ENCODE measurements at regions not wholly inside any gene's neighbourhood (a gene's known extent, or its start where the extent isn't known, plus 50 kb on each side); places are given as distances from the start of the nearest gene placed in this dataset.

GRCh38 chrX:853304-853703, 222.7 kb downstream of the SHOX start:
- no peaks in the 10 kb centered on the region for H3K9me3 ChIP-seq (replicated peaks; ENCODE audit: control insufficient read depth, insufficient read depth, low read depth, low read length)
- no peaks in the 10 kb centered on the region for H3K27me3 ChIP-seq (ENCODE audit: control insufficient read depth in 2 of 2, insufficient read depth in 2 of 2, low read length in 2 of 2)
- in situ Hi-C loops (cut with MboI) = no loop called here
- H3K4me2 ChIP-seq (ENCODE audit: insufficient read depth, low read length) = no peak overlapping the region
- H3K36me3 ChIP-seq (ENCODE audit: control insufficient read depth, insufficient read depth, low read length) = no peaks in the 10 kb centered on the region
- DNase-seq (ENCODE audit: extremely low read depth in 1 of 4, low spot score in 3 of 4) (no peak), FAIRE-seq (no peak), ATAC-seq (no peak)
- no peak overlapping the region for H3K27ac ChIP-seq (ENCODE audit: extremely low read depth, low read depth, low read length)
- CTCF ChIA-PET (ENCODE audit: low intra/inter-chr PET ratio) = no interaction called here
- H4K20me1 ChIP-seq (replicated peaks; ENCODE audit: control insufficient read depth, insufficient read depth, low read length) = no peaks in the 10 kb centered on the region
- intact Hi-C loops (cut with micrococcal nuclease) = no loop called here
- TF ChIP-seq ZNF551 (CRISPR knock-in tag; IDR thresholded peaks at IDR 0.05) = no peak
- TF ChIP-seq MAX (CRISPR knock-in tag; IDR thresholded peaks at IDR 0.05) = no peak
- peak; percentile 59 for TF ChIP-seq RBM25 (IDR thresholded peaks at IDR 0.05; ENCODE audit: low read depth, low read length, severe bottlenecking)
- peak; percentile 23 for TF ChIP-seq ZNF146 (CRISPR knock-in tag; IDR thresholded peaks at IDR 0.05; ENCODE audit: unreplicated experiment)
- BruUV-seq (replicated peaks) = no TSS peak
- H3K9ac ChIP-seq (ENCODE audit: insufficient read depth in 1 of 2, low read depth in 2 of 2, low read length in 2 of 2) = no peak overlapping the region
- no peak overlapping the region for H3K4me3 ChIP-seq
- H2AFZ ChIP-seq (ENCODE audit: low read depth, low read length) = no peak overlapping the region
- WGBS (ENCODE audit: insufficient coverage, low coverage, missing lambda C conversion rate) = 0% methylated on average over 5 of the region's 7 CpGs
- POLR2A ChIA-PET = no interaction called here
- H3K4me1 ChIP-seq (replicated peaks in 1 of 2; ENCODE audit: control insufficient read depth in 2 of 2, insufficient read depth in 2 of 2, low read length in 2 of 2) = no peaks in the 10 kb centered on the region
- H3K79me2 ChIP-seq (ENCODE audit: control insufficient read depth, insufficient read depth, low read length) = no peaks in the 10 kb centered on the region
- H3K9me1 ChIP-seq (ENCODE audit: control insufficient read depth, insufficient read depth, low read length) = no peaks in the 10 kb centered on the region

- DNase-seq (ENCODE audit: extremely low read depth in 1 of 4, low spot score in 3 of 4) (no peak), ATAC-seq (no peak), FAIRE-seq (no peak)
- in situ Hi-C loops (cut with MboI) (no loop called here), intact Hi-C loops (cut with micrococcal nuclease) (no loop called here)
- Histone ChIP-seq H3K4me2 (ENCODE audit: insufficient read depth, low read length) (no peak overlapping the region), H3K4me1 (replicated peaks in 1 of 2; ENCODE audit: control insufficient read depth in 2 of 2, insufficient read depth in 2 of 2, low read length in 2 of 2) (no peaks in the 10 kb centered on the region), H3K9ac (ENCODE audit: insufficient read depth in 1 of 2, low read depth in 2 of 2, low read length in 2 of 2) (no peak overlapping the region), H3K9me1 (ENCODE audit: control insufficient read depth, insufficient read depth, low read length) (no peaks in the 10 kb centered on the region), H3K36me3 (ENCODE audit: control insufficient read depth, insufficient read depth, low read length) (no peaks in the 10 kb centered on the region), H2AFZ (ENCODE audit: low read depth, low read length) (no peak overlapping the region), H3K79me2 (ENCODE audit: control insufficient read depth, insufficient read depth, low read length) (no peaks in the 10 kb centered on the region), H3K27me3 (ENCODE audit: control insufficient read depth in 2 of 2, insufficient read depth in 2 of 2, low read length in 2 of 2) (no peaks in the 10 kb centered on the region), H3K27ac (ENCODE audit: extremely low read depth, low read depth, low read length) (no peak overlapping the region), H3K9me3 (replicated peaks; ENCODE audit: control insufficient read depth, insufficient read depth, low read depth, low read length) (no peaks in the 10 kb centered on the region), H3K4me3 (no peak overlapping the region), H4K20me1 (replicated peaks; ENCODE audit: control insufficient read depth, insufficient read depth, low read length) (no peaks in the 10 kb centered on the region)
- TF ChIP-seq SP2 (IDR thresholded peaks at IDR 0.05; ENCODE audit: extremely low read depth, low read depth, low read length, poor library complexity, severe bottlenecking) (no peak), ZNF584 (CRISPR knock-in tag; IDR thresholded peaks at IDR 0.05; ENCODE audit: low read depth) (no peak), SMARCC2 (IDR thresholded peaks at IDR 0.05; ENCODE audit: low read depth) (no peak), CREB3L1 (IDR thresholded peaks at IDR 0.05; ENCODE audit: borderline replicate concordance, low read depth) (no peak), ZNF277 (CRISPR knock-in tag; IDR thresholded peaks at IDR 0.05; ENCODE audit: borderline replicate concordance) (no peak), NFYB (IDR thresholded peaks at IDR 0.05; ENCODE audit: extremely low read depth, insufficient read length) (no peak), CREBBP (IDR thresholded peaks at IDR 0.05; ENCODE audit: low read depth, low read length) (no peak), SIN3A (IDR thresholded peaks at IDR 0.05; ENCODE audit: borderline replicate concordance in 2 of 2, control insufficient read depth in 1 of 2, low read depth in 2 of 2, low read length in 2 of 2) (no peak)
- CTCF ChIA-PET (ENCODE audit: low intra/inter-chr PET ratio) = no interaction called here
- POLR2A ChIA-PET = no interaction called here
- 0% methylated on average over 8 of the region's 11 CpGs for WGBS (ENCODE audit: insufficient coverage, low coverage, missing lambda C conversion rate)
- no TSS peak for BruUV-seq (replicated peaks)
Measured at GRCh38 chrX:850471-850916, 219.9 kb downstream of the SHOX start.
